Daoy (cell line): ENCODE measurements at regions not wholly inside any gene's neighbourhood (a gene's known extent, or its start where the extent isn't known, plus 50 kb on each side); places are given as distances from the start of the nearest gene placed in this dataset.
"Not testable (repeated sequence)": the region's sequence is repeated elsewhere in the genome, so short reads cannot be mapped to it uniquely, and the experiment has no call there.

Experiments used
- DNase-seq: peaks from one replicate; pipeline ENCODE4 v3.0.0-alpha.2; 2015; ENCODE audit warnings: low read depth

DNA sequence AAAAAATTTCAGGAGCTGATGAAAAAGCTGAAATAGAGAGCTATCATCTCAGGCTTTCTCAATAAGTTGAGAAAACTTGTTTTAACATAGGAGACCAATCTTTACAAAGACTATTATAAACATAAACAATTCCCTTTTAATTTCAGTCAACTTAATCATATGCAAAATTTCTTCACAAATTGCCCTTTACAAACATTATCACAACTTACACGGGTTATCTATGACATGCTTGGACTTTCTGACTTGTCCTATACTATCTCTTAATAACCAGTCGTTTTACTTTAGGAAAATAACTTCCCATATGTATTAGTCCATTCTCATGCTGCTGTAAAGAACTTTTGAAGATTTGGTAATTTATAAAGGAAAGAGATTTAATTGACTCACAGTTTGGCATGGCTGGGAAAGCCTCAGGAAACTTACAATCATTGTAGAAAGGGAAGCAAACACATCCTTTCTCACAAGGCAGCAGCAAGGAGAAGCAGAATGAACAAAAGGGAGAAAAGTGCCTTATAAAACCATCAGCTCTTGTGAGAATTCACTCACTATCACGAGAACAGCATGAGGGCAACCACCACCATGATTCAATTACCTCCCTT, 1583.7 kb upstream of the CELF4 start:
- DNase-seq: no peak

DNA sequence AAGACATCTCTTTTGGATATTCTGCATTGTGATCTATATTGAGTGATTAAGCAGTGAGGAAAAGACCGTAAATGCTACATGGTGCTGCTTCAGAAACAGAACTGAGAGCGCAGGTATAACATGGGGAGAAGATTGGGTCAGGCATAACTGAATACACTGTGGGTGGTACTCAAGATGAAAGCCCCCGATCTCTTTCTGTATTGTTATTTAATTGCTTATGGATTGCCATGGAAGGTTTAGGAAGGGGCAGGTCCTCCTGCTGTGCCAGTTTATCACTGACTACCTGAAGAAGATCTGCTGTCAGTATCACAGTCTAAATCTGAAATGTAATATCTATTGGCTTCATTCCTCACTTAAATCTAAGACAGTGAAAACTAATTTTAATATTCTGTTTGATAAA, 1568.7 kb upstream of the CELF4 start:
- no peak for DNase-seq

DNA sequence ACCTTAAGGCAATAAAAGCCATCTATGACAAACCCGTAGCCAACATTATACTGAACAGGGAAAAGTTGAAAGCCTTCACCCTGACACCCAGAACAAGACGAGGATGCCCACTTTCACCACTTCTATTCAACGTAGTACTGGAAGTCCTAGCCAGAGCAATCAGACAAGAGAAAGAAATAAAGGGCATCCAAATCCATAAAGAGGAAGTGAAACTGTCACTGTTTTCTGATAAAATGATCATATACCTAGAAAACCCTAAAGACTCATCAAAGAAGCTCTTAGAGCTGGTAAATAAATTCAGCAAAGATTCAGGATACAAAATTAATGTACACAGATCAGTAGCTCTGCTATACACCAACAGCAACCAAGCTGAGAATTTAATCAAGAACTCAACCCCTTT, 1561.9 kb upstream of the CELF4 start:
- DNase-seq: not testable (repeated sequence)

DNA sequence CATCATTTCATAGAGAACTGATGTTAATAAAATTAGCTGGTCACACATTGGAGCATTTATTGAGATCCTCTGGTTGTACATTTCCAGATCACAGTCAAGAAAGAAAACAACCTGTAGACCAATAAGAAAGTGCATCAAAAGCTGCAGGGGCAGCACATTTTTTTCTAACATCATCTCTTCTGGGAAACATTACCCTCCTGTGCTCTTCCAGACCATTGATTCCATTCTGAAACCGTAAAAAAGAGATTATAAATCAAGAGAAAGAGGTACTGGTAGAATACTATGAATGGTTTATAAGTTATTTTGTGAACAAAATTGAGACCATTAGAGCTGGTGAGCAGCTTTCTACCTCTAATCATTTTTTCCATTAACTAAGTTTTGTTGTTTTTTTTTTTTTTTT, 1548.2 kb upstream of the CELF4 start:
- no peak for DNase-seq

DNA sequence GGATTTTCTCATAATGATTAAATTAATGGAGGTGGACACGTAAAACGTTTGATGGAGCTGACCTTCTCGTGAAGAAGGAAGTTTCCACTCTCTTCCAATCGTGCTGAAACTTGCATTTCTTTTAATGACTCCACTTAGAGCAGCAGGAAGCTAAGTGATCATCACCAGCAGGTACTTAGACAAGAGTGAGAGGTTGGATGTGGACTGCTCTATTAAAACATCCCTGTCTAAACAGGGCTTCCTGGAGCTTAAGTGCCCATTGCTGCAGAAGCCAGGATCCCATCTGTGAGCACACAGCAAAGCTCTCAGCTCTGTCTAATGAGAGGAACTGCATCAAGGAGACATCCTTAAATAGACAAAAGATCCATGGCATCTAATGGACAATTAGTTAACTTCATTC, 1539.5 kb upstream of the CELF4 start:
- no peak for DNase-seq

DNA sequence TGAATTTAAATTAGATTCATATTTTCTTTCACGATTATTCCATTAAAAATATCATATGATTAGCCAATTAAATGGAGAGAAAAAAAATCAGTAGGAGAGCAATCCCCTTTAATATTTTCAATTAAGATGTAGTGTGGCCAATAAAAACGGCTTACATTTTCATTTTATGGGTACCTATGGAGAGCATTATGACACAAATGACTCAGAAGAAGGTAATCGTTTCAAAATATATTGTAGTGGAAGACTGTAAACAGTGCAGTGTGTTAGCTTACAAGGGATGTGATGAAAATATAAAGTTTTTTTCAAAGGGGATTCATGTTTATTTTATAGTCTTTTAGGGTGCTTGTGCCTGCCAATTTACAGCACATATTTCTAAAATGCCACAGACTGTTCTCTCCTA, 1507.4 kb upstream of the CELF4 start:
- no peak for DNase-seq

DNA sequence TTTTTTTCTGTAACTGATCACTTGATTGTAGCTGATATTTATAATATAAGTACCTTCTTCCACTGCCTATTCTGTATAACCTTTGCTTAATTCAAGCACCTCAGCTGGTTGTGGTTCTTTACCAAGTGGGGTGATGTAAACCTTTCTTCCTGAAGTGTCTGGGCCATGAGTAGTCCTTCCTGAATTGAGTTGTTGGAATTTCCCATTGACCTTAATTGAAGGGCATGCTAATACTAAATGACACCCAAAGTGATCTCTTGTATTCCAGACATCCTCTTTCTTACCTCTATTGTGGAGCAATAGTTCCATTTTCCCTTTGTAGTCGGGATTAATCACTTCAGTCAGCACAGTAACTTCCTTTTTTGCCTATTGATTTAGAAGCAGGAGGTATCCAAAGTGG, 1496.8 kb upstream of the CELF4 start:
- DNase-seq: no peak

DNA sequence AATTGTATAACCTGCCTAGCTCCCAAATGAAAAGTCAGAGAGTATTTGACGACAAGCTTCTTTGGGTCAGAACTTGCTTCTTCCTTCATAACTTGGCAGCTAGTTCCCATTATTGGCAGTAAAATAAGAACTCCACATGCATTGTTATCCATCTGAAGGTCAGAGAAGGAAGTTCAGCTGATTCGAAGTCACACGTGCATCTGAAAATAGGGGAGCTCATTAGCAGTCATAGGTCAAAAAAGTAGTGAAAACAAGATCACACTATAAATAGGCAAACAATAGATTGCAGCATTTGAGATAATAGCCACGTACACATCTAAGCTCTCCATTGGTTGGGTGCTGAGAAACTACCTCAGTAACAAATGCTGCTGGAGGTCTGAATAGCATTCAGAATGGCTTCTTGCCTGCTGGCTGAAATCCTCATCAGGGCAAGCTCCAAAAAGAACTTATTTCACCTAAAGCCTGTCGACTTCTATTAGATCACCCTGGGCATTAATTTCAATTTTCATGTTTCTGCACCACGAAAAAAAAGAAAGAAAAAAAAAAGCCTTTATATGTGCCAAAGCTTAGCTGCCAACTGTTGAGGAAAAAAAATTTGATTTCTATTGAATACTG, 1492.9 kb upstream of the CELF4 start:
- no peak for DNase-seq

DNA sequence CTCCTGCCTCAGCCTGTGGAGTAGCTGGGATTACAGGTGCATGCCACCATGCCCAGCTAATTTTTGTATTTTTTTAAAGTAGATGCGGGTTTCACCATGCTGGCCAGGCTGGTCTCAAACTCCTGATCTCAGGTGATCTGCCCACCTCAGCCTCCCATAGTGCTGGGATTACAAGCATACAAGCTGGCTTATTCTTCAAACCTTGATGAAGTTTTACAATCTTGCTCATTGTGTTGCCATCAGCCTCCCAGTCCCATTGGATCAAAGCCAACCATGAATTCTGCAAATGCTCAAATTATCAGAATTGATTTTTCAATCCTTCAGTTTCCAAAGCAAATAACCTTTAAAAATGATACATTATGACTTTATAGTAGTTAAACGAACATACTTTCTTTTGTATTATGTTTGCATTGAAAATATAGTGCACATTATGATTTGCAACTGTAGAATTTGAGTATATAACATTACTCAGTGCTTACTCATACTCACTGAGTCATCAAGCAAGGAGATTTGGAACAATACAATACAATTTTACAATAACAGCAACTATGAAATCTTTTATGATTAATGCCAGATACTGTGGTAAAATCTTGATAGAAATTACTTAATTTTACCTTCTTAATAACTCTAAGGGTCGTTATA, 1491.9 kb upstream of the CELF4 start:
- DNase-seq: no peak

DNA sequence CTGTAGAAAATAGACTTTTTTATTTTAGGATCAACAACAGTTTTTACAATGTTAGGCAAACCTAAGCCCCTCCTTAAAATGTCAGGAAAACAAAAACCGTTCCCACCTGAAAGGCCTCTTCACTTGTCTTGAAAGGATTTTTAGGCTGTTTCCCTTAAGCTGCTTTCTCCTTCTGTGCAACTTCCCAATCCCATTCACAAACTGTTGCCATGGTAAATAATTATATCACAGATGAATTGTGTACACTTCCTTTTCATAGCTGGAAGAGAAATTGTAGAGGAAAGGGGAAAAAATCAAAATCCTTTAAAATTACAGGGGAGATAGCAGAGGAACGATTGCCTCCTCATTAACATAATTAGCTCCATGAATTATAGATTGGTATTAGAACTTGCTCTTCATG, 1488.0 kb upstream of the CELF4 start:
- DNase-seq: no peak

DNA sequence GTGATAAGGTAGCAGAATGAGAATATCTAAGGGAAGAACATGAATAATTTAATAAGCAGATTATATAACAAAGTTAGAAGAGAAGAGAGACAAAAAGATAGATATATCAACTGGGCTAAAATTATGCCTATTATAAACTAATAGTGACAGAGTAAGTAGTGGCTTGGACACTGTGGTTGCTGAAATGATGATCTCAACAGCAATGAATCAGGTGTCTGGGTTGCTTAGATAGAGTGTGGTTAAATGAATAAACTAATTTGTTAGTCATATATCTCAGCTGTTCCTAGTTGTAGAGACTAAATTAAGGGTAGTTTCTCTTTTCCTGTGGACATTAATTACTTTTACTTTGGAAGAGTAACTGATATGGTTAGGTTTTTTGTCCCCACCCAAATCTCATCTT, 1485.4 kb upstream of the CELF4 start:
- no peak for DNase-seq

DNA sequence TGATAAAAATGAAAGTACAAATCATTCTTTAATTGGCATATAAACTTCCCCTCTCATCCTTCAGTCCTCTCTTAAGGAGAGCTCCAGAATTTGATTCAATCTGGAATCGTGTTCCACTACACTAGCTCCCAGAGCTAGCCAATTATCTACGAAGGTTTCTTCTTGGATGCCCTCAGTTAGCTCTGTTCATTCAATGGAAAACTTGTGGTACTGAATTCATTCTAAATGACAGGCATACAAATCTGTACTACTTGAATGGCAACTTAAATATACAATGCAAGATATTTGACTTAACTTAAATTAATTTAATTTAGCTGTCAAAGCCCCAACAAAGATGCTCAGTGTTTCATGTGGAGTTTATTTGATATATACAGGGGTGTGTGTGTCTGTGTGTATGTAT, 1474.2 kb upstream of the CELF4 start:
- DNase-seq: no peak

DNA sequence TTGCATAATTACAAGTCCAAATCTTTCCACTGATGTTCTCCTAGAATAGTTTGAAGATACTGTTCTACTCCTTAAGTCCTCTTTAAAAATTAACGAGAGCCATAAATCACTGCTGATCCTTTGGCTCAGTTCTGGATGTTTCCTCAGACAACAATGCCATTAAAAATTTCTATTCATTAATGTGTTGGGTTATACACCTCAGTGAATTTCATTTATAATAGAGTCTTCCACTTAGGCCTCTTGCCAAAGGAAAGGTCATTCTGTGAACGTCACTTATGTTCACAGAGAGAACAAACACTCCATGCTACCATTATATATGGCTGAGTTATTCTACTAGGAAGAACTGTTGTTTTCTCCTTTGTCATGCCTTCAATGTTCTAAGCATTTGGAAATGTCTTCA, 1472.3 kb upstream of the CELF4 start:
- no peak for DNase-seq

DNA sequence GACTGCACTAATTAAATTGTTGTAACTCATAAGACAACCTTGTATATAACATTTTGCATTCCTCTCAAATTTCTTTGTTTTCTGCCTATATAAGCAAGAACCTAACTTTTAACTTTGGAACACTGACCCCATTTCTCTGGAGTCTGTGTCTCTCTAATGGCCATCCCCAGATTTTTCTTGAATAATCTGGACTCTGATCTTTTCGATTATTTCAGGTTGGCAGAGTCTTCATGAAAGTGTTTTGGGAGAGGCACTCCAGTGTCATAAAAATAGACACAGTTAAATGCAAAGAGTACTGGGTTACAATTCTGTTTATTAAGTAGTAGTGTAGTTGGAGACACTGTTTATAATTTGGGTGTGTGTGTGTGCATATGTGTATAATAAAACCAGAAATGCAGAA, 1467.7 kb upstream of the CELF4 start:
- no peak for DNase-seq

DNA sequence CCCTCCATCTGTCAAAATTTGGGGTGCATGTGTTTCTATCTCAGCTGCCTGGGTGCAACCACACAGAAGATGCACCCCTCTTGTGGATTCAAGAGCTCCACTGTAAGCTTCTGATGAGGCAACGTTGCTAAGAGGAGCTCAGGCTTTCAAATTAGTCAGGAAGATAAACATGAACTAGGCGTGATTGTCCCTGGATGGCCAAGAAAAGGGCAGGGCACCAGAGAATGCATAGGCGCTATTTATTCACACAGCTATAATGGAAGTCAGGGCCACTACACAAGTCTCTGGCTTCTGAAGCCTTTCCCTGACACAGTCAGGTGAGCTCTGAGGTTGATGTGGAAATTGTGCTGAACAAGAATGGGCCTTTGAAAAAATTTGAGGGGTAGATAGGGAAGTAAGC, 1466.0 kb upstream of the CELF4 start:
- no peak for DNase-seq

DNA sequence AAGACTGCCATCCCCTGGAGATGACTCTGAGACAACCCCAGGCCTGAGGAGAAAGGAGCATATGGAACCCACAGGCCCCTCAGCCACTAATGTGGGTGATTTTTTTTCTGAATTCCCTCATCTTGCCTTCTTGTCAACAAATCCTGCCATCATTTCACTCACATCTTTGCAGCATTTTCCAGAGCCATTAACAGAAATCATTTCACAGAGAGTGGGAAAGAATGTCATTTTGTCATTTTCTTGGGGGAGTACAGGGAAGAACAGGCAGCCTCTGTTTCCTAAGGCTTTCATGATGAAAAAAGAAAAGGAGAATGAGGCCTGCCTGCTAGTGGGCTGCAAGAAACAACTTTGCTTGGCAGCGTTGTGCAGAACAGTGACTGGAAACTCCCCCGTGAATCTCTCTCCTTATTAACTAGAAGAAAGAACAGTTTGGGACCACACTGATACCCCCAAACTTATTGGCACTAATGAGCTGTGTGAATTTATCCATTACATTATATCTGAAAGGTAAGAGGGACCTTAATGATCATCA, 1464.6 kb upstream of the CELF4 start:
- DNase-seq: no peak

DNA sequence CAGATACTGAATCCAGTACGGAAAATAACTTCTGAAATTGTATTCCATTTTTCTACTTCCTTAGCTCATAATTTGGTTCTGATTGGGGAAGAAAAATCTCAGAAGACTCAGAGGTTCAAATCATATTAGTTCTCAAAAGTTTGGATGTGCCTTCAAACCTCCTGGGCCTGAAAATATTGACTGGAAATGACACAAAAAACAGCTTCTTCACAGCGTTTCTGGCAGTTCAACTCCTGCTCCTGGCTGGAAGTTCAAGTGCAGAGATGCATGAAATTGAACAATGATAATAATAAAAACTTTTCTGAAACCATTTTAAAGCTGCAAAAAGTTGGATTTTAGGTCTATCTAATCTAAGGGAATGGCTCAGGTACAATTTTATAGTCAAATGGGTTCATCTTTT, 1459.9 kb upstream of the CELF4 start:
- no peak for DNase-seq

DNA sequence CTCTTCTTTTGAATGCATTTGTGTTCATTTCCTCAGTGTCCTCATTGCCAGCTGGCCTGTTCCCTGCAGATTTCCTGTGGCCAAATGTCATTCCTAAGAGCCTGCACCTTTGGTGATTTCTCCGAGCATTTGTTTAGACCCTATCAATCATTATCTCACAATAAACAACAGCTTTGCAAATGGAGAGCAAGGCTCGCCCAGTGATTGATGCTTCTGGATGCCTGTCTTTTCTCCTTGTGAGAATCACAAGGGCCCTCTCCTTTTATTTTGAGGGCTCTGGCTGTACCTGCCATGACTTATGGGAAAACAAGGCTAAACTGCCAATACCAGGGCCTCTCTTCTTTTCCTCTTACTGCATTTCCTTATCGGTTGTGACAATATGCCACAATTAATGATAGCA, 1454.4 kb upstream of the CELF4 start:
- no peak for DNase-seq

DNA sequence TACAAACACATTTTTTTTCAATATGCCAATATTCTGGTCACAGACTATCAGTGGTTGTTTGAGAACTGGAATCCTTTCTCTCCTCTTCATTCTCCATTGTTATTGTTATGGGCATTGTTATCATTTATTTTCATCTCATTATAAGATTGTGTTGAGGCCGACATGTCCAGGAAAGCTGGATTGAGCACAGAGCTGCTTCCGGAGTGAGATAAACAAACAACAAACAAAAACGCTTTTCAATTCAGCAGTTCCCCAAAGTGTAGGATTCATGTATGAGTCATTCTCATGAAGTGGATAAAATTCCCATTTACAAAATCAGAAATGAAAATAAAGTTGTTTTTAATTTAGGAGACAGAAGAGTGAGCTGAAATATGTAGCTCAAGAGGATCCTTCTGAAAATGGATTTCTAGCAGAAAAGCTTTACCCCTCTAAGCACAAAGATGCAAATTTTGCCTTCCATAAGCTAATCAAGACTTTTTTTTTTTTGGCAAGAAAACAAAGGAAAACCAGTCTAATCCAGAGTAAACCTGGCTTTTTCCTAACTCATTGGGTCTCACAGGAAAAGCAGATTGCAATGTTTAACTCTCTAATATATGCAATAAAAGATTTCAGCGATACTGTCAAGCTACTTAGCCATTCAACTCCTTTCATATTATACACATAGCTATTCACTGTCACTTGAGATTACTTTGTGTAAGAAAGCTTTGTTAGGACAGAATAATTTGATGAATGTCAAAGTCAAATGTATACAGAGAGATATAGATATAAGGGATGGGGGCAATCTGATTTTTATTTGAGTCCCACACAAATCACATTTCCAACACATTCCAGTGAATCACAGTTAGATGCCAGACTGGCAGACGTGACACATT, 1441.7 kb upstream of the CELF4 start:
- DNase-seq: no peak

DNA sequence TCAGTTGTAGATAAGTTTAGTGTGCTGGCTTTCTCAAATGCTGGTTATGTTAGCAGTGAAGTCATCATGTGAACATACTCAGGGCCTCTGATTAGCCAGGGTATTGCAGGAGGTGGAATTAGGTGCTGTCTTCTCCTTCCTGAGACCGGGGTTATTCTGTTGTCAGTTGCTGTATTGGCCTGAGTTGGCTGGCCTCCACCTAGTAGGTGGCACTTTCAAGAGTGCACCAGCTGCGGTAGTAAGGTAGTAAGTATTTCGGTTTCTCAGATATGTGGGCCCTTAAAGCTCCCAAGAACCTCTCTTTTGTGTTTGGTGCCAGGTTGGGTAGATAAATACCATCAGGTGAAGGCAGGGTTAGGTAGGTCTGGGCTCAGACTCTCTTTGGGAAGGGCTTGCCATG, 1430.5 kb upstream of the CELF4 start:
- DNase-seq: no peak

DNA sequence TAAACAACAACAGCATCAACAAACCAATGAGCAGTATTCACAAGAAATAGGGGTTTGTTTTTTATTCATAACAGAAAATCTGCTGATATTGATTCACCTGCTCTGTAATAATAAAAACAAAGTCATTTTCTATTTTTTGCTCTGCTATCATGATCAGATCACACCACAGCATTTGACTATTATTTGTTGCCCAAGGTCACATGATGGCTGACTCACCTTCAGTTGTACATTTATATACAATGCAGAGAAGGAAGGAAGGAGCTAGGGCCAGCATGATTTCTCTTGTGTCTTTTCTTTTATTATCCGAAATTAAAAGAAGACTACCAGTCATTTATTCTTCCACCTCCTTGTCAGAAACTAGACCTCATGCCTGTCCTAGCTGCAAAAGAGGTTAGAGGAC, 1427.7 kb upstream of the CELF4 start:
- no peak for DNase-seq

DNA sequence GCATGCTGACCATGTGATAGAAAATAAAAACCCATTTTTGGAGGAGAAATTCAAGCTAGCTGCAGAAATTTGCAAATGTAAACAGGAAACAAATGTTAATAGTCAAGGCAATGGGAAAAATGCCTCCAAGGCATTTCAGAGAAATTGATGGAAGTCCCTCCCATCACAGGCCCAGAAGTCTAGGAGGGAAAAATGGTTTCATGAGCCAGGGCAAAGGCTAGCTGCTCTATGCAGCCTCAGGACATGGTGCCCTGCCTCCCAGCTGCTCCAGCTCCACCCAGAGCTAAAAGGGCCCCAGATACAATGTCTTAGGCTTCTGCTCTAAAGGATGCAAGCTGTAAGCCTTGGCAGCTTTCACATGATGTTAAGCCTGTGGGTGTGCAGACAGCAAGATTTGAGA, 1419.4 kb upstream of the CELF4 start:
- no peak for DNase-seq

DNA sequence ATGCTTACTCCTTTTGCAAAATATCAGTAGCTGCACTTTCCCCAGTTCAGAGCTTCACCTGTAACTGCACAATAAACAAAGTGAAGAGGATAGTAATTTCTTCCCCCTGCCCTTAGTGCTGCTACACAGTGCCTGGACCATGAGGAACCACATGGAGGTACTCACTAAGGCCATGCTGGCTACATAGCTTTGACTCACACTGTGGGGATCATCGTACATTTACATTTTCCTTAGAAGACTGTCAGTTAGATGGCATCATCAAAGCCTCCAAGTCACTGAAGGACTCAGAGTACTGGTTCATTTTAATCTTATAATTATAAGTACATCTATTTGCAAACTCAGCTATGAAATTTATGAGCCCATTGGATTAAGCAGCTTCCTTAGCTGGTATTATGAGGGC, 1416.5 kb upstream of the CELF4 start:
- DNase-seq: no peak
